SK-N-SH (cell line): ENCODE measurements at regions not wholly inside any gene's neighbourhood (a gene's known extent, or its start where the extent isn't known, plus 50 kb on each side); places are given as distances from the start of the nearest gene placed in this dataset.

Experiments
- CTCF ChIA-PET: fragments of 300-600, 350-600 bp; formaldehyde crosslinking; extraction: SDS; loops from one replicate; lab custom pipeline; 2021; lab: Yijun Ruan, JAX
- POLR2A ChIA-PET: fragments of 350-600 bp; sonication (Branson Sonifier 250); formaldehyde crosslinking; extraction: SDS; loops from one replicate; lab custom pipeline; 2020; ENCODE audit warnings: antibody characterized with exemption, inconsistent platforms; lab: Yijun Ruan, JAX
- DNase-seq: peaks from one replicate; pipeline ENCODE4 v3.0.0; 2012
- H2AFZ ChIP-seq: fragments of 200-600 bp; sonication (generic); 2 replicates; pipeline ENCODE4 v1.8.1; 2016; ENCODE audit warnings: antibody characterized with exemption, mild to moderate bottlenecking, low read depth
- H3F3A ChIP-seq: fragments of 200-600 bp; sonication (generic); replicated peaks from 2 replicates; pipeline ENCODE3; 2016; ENCODE audit warnings: antibody characterized with exemption, mild to moderate bottlenecking; ENCODE audit not compliant: insufficient read depth
- H3K27ac ChIP-seq, 2 experiments: fragments of 200-500 bp in 1 of 2; fragments of 200-600 bp in 1 of 2; sonication (Bioruptor generic) in 1 of 2; sonication (generic), shearing (Covaris generic) in 1 of 2; 2 replicates each; pipeline versions ENCODE4 v1.5.1 to v1.6.1; 2014 to 2016; ENCODE audit warnings: low read depth in 2 of 2, inconsistent platforms in 1 of 2, low read length in 1 of 2, mild to moderate bottlenecking in 1 of 2, mixed read lengths in 1 of 2
- H3K27me3 ChIP-seq: fragments of 200-600 bp; sonication (generic), shearing (Covaris generic); 2 replicates; pipeline ENCODE4 v1.6.1; 2016; ENCODE audit warnings: mixed run types; ENCODE audit not compliant: insufficient read depth
- H3K36me3 ChIP-seq, 2 experiments: fragments of 200-500 bp in 1 of 2; fragments of 200-600 bp in 1 of 2; sonication (Bioruptor generic) in 1 of 2; sonication (generic) in 1 of 2; replicated peaks in 1 of 2; 2 replicates each; pipeline versions ENCODE3 to v1.5.1; 2014 to 2016; ENCODE audit warnings: low read length in 1 of 2, mild to moderate bottlenecking in 1 of 2; ENCODE audit not compliant: insufficient read depth in 2 of 2, control insufficient read depth in 1 of 2
- H3K4me1 ChIP-seq, 2 experiments: fragments of 200-500 bp in 1 of 2; fragments of 200-600 bp in 1 of 2; sonication (Bioruptor generic) in 1 of 2; sonication (generic), shearing (Covaris generic) in 1 of 2; 2 replicates each; pipeline versions ENCODE4 v1.5.1 to v1.6.1; 2014 to 2016; ENCODE audit warnings: low read depth in 1 of 2, low read length in 1 of 2, mixed run types in 1 of 2; ENCODE audit not compliant: insufficient read depth in 2 of 2, control insufficient read depth in 1 of 2
- H3K4me2 ChIP-seq: fragments of 200-600 bp; sonication (generic), shearing (Covaris generic); 2 replicates; pipeline ENCODE4 v1.6.1; 2017; ENCODE audit warnings: mixed run types
- H3K4me3 ChIP-seq, 2 experiments: fragments of 200-500 bp in 1 of 2; fragments of 200-600 bp in 1 of 2; sonication (Bioruptor generic) in 1 of 2; sonication (generic), shearing (Covaris generic) in 1 of 2; 2 replicates each; pipeline versions ENCODE4 v1.5.1 to v1.8.1; 2014 to 2016; ENCODE audit warnings: low read depth in 2 of 2, inconsistent platforms in 1 of 2, low read length in 1 of 2, mild to moderate bottlenecking in 1 of 2, mixed read lengths in 1 of 2, moderate library complexity in 1 of 2
- H3K79me2 ChIP-seq: fragments of 200-600 bp; sonication (generic); 2 replicates; pipeline ENCODE4 v1.8.1; 2017; ENCODE audit warnings: mild to moderate bottlenecking; ENCODE audit not compliant: insufficient read depth
- H3K9ac ChIP-seq: fragments of 200-600 bp; sonication (generic); 2 replicates; pipeline ENCODE4 v1.6.1; 2017; ENCODE audit warnings: mixed run types
- H3K9me2 ChIP-seq: fragments of 200-600 bp; sonication (generic); 2 replicates; pipeline ENCODE4 v1.6.1; 2017; ENCODE audit warnings: mixed run types
- H3K9me3 ChIP-seq: fragments of 200-600 bp; sonication (generic); 2 replicates; pipeline ENCODE4 v1.6.1; 2017; ENCODE audit warnings: mixed run types, mild to moderate bottlenecking, moderate library complexity
- H4K20me1 ChIP-seq: fragments of 200-600 bp; sonication (generic); 2 replicates; pipeline ENCODE4 v1.6.1; 2017; ENCODE audit warnings: mild to moderate bottlenecking, mixed run types; ENCODE audit not compliant: insufficient read depth
- CHD2 ChIP-seq: fragments of 150-350 bp; IDR thresholded peaks from 2 replicates; pipeline ENCODE4 v1.6.1; 2018; ENCODE audit warnings: low read length; ENCODE audit not compliant: partially characterized antibody
- EP300 ChIP-seq, 2 experiments: IDR thresholded peaks; 2 replicates each; pipeline versions ENCODE4 v1.4.0 to v1.6.1; 2012; ENCODE audit warnings: borderline replicate concordance in 1 of 2, low read depth in 1 of 2, low read length in 1 of 2
- FOXM1 ChIP-seq: IDR thresholded peaks from 2 replicates; pipeline ENCODE4 v1.4.0; 2012; ENCODE audit warnings: low read depth, mild to moderate bottlenecking
- GATA2 ChIP-seq: sonication (generic); formaldehyde crosslinking; IDR thresholded peaks from 2 replicates; pipeline ENCODE4 v1.5.0; 2020; ENCODE audit warnings: mild to moderate bottlenecking, missing genetic modification reagents
- JUND ChIP-seq: IDR thresholded peaks from 2 replicates; pipeline ENCODE4 v1.4.0; 2012
- MEF2A ChIP-seq: IDR thresholded peaks from 2 replicates; pipeline ENCODE4 v1.4.0; 2012; ENCODE audit warnings: low read depth, borderline replicate concordance
- POLR2AphosphoS5 ChIP-seq: IDR thresholded peaks from 2 replicates; pipeline ENCODE4 v1.6.1; 2012; ENCODE audit warnings: low read depth, low read length
- RXRA ChIP-seq: IDR thresholded peaks from 2 replicates; pipeline ENCODE4 v1.4.0; 2012; ENCODE audit warnings: low read depth, mild to moderate bottlenecking, borderline replicate concordance
- SMC3 ChIP-seq: IDR thresholded peaks from 2 replicates; pipeline ENCODE4 v1.6.1; 2012; ENCODE audit warnings: low read depth, low read length, improper control_type of control experiment
- WGBS: methylation state at CpG from one replicate; pipeline ENCODE4 v1.1.6; 2017; ENCODE audit warnings: low lambda C conversion rate; 5-methylcytosine and 5-hydroxymethylcytosine counted together
- TF ChIP-seq, protein P1 (sequence below): IDR thresholded peaks from 2 replicates; pipeline ENCODE4; 2012
- TF ChIP-seq, protein P2 (sequence below): IDR thresholded peaks from 2 replicates; pipeline ENCODE4 v1.6.1; 2012; ENCODE audit warnings: mild to moderate bottlenecking, low read depth, low read length, moderate library complexity

GRCh38 chr10:52966904-52967303 lies 194.3 kb upstream of the MBL2 start:
- POLR2A ChIA-PET: no interaction called here
- no peaks in the 10 kb centered on the region for H3K79me2 ChIP-seq
- H2AFZ ChIP-seq: no peak overlapping the region
- no peaks in the 10 kb centered on the region for H3K9me3 ChIP-seq
- TF ChIP-seq, protein P1, sequence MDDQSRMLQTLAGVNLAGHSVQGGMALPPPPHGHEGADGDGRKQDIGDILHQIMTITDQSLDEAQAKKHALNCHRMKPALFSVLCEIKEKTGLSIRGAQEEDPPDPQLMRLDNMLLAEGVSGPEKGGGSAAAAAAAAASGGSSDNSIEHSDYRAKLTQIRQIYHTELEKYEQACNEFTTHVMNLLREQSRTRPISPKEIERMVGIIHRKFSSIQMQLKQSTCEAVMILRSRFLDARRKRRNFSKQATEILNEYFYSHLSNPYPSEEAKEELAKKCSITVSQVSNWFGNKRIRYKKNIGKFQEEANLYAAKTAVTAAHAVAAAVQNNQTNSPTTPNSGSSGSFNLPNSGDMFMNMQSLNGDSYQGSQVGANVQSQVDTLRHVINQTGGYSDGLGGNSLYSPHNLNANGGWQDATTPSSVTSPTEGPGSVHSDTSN: no peak
- TF ChIP-seq EP300 (IDR thresholded peaks at IDR 0.05; ENCODE audit: borderline replicate concordance in 1 of 2, low read depth in 1 of 2, low read length in 1 of 2) (no peak), JUND (no peak), GATA2 (no peak), SMC3 (no peak), RXRA (no peak), FOXM1 (no peak), MEF2A (no peak), POLR2AphosphoS5 (no peak), CHD2 (no peak)
- TF ChIP-seq, protein P2, sequence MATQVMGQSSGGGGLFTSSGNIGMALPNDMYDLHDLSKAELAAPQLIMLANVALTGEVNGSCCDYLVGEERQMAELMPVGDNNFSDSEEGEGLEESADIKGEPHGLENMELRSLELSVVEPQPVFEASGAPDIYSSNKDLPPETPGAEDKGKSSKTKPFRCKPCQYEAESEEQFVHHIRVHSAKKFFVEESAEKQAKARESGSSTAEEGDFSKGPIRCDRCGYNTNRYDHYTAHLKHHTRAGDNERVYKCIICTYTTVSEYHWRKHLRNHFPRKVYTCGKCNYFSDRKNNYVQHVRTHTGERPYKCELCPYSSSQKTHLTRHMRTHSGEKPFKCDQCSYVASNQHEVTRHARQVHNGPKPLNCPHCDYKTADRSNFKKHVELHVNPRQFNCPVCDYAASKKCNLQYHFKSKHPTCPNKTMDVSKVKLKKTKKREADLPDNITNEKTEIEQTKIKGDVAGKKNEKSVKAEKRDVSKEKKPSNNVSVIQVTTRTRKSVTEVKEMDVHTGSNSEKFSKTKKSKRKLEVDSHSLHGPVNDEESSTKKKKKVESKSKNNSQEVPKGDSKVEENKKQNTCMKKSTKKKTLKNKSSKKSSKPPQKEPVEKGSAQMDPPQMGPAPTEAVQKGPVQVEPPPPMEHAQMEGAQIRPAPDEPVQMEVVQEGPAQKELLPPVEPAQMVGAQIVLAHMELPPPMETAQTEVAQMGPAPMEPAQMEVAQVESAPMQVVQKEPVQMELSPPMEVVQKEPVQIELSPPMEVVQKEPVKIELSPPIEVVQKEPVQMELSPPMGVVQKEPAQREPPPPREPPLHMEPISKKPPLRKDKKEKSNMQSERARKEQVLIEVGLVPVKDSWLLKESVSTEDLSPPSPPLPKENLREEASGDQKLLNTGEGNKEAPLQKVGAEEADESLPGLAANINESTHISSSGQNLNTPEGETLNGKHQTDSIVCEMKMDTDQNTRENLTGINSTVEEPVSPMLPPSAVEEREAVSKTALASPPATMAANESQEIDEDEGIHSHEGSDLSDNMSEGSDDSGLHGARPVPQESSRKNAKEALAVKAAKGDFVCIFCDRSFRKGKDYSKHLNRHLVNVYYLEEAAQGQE: no peak
- H4K20me1 ChIP-seq: no peaks in the 10 kb centered on the region
- no peak overlapping the region for H3K9ac ChIP-seq
- WGBS: 19% methylated on average over 1 of the region's 1 CpG
- no peaks in the 10 kb centered on the region for H3K4me1 ChIP-seq
- H3K36me3 ChIP-seq: no peaks in the 10 kb centered on the region
- no peaks in the 10 kb centered on the region for H3K9me2 ChIP-seq
- H3K4me3 ChIP-seq: no peak overlapping the region
- no peak overlapping the region for H3K27ac ChIP-seq
- CTCF ChIA-PET: interaction anchor here (0.6 kb wide), 1 partner anchor 72 kb away, joined by 3 read pairs; no protein-coding TSS in a partner anchor
- H3F3A ChIP-seq: no peaks in the 10 kb centered on the region
- DNase-seq: no peak
- H3K4me2 ChIP-seq: no peak overlapping the region
- H3K27me3 ChIP-seq: no peaks in the 10 kb centered on the region

DNA sequence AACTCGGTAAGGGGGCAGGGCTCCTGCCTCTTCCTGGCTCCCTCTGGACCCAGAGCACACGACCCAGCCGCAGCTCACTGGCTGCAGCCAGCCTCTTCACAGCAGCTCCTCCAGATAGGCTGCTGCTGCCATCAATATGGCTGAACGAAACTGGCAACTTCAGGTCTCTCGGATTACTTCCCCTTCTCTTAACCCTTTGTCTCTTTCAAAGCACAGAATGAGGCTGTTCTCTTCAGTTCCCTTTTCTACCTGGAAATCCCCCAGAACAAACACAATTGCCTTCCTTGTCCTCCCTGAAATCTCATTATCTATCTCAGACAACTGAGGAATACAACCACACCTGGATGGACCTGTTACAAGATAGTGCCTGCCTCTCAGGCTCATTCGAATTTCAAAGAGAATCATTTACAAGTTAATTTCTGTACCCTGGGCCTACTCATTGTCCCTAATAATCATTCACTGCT lies 193.4 kb upstream of the MBL2 start:
- H3K4me1 ChIP-seq: no peaks in the 10 kb centered on the region
- WGBS: 29% methylated on average over 6 of the region's 6 CpGs
- H3F3A ChIP-seq: no peaks in the 10 kb centered on the region
- H3K27me3 ChIP-seq: no peaks in the 10 kb centered on the region
- H4K20me1 ChIP-seq: no peaks in the 10 kb centered on the region
- H3K9me2 ChIP-seq: no peaks in the 10 kb centered on the region
- TF ChIP-seq, protein P1: no peak
- TF ChIP-seq, all 33 proteins: peak for 0
- Histone ChIP-seq H3K36me3 (no peaks in the 10 kb centered on the region), H3K4me3 (no peak overlapping the region), H3K9me3 (no peaks in the 10 kb centered on the region), H3K79me2 (no peaks in the 10 kb centered on the region), H2AFZ (no peak overlapping the region), H3K27ac (no peak overlapping the region), H3K9ac (no peak overlapping the region), H3K4me2 (no peak overlapping the region)
- no peak for DNase-seq
- CTCF ChIA-PET: no interaction called here
- POLR2A ChIA-PET: no interaction called here
